NT2/D1 (cell line): ENCODE measurements at regions not wholly inside any gene's neighbourhood (a gene's known extent, or its start where the extent isn't known, plus 50 kb on each side); places are given as distances from the start of the nearest gene placed in this dataset.

Source experiments
- SUZ12 ChIP-seq: IDR thresholded peaks from 2 replicates; pipeline ENCODE4 v1.6.1; 2011; ENCODE audit not compliant: insufficient read length, insufficient read depth; ENCODE audit errors: extremely low read depth
- YY1 ChIP-seq: IDR thresholded peaks from 2 replicates; pipeline ENCODE4 v1.6.1; 2011; ENCODE audit not compliant: insufficient read length, insufficient read depth
- ZNF274 ChIP-seq: IDR thresholded peaks from 2 replicates; pipeline ENCODE4 v1.6.1; 2011; ENCODE audit warnings: mild to moderate bottlenecking, low read depth, low read length

DNA sequence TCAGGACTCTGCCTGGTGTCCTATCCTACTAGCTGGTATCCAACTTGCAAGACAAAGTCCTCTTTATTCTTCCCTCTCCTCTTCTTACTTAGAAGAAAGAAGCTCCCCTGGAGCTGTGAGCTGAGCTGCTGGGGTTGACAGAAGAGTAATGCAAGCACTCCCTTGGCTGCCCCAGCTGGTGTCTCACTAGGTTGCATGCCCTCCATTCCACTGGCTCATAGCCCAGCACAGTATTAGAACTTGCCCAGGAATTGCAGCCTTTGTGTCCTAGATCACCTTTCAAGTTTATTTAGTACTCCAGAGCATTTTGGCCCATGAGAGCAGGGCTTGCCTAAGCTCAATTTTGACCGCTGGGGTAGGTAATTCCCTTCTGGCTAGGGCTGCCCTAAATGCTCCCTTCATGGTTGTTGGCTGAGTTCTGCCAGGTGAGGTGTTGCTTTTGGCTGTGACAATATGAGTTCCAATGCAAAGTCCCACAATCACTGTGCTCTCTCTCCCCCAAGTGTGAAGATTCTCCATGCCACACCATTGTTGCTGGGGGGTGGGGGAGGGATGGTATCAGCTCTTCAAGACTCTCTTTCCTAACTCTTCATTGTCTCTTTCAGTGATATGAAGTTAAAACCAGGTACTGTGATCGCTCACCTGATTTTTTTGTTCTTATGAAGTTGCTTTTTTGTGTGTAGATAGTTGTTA is 317.4 kb upstream of the DDHD1 start:
- no peak for TF ChIP-seq YY1
- TF ChIP-seq ZNF274, result no peak
- TF ChIP-seq SUZ12, result no peak
